ENCODE measurements at regions not wholly inside any gene's neighbourhood (a gene's known extent, or its start where the extent isn't known, plus 50 kb on each side); places are given as distances from the start of the nearest gene placed in this dataset.

- TF ChIP-seq CTCF (IDR thresholded peaks at IDR 0.05) (no peak), POLR2A (IDR thresholded peaks at IDR 0.05) (no peak)
These were observed 476.8 kb upstream of the CYLC2 start for GRCh38 chr9:102518324-102518723.
